GM21381 (cell line): ENCODE measurements at regions not wholly inside any gene's neighbourhood (a gene's known extent, or its start where the extent isn't known, plus 50 kb on each side); places are given as distances from the start of the nearest gene placed in this dataset.
"Not testable (repeated sequence)": the region's sequence is repeated elsewhere in the genome, so short reads cannot be mapped to it uniquely, and the experiment has no call there.

ENCODE experiments used
- ATAC-seq: cut with Tn5 transposase; IDR thresholded peaks from one replicate; pipeline ENCODE4 v1.9.1; 2021; ENCODE audit warnings: mild to moderate bottlenecking, moderate library complexity; ENCODE audit not compliant: unreplicated experiment

GRCh38 chr16:16613212-16613611 lies 234.3 kb downstream of the NPIPA7 start:
- not testable (repeated sequence) for ATAC-seq

- not testable (repeated sequence) for ATAC-seq
Observed at GRCh38 chr16:16614484-16614883, 235.5 kb downstream of the NPIPA7 start.

- not testable (repeated sequence) for ATAC-seq
Observed at GRCh38 chr16:16618963-16619465, 240.1 kb downstream of the NPIPA7 start.

DNA sequence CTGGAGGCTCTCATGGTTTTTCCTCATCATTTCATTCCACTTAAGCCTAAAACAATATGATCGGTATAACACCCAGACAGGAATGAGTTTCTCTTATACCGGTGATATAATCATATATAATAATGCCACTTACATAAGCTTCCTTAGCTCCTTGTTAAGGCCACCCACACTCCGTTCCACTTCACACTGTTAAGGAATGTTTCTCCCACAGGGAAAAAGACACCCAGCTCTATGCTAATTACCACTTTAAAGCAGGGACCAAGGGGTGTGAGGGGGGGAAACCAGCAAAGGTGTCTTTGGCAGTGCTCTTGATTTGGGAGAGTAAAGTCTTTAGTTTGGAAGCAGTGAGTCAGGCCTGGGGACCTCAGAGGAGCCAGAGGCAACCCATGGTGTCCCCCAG lies 245.4 kb downstream of the NPIPA7 start:
- not testable (repeated sequence) for ATAC-seq

- ATAC-seq, result not testable (repeated sequence)
Observed at GRCh38 chr16:16625140-16625539, 246.2 kb downstream of the NPIPA7 start.

GRCh38 chr16:16627865-16628264 lies 248.9 kb downstream of the NPIPA7 start:
- ATAC-seq, result not testable (repeated sequence)

DNA sequence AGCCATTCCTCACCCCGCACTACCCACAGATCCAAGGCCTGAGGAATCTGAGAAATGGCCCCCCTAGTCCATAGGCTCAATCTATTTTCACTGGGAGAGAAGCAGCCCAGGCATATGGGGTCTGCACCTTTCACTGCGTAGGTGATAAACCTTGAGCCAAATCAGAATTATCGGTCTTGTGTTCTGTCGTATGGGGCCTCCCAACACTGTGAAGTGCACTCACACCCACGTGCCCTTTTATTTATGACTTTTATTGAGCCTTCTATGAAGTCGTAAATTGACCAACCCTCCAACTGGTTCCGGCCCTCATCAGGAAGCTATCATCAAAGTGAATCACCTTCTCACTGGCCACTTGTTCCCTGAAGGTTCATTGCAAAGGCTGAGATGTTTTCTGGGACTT lies 259.3 kb downstream of the NPIPA7 start:
- not testable (repeated sequence) for ATAC-seq

DNA sequence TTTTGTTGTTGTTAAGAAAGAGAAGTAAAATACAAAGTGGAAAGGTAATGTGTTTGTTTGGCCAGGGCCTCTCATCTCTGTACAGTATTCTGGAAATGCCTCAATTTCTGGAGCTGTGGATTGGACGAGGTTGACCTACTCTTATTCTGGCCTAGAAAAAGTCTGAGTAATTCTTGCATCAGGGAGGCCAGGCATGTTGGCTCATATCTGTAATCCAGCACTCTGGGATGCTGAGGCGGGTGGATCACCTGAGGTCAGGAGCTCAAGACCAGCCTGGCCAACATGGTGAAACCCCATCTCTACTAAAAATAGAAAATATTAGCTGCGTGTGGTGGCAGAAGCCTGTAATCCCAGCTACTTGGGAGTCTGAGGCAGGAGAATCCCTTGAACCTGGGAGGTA lies 259.8 kb downstream of the NPIPA7 start:
- not testable (repeated sequence) for ATAC-seq

DNA sequence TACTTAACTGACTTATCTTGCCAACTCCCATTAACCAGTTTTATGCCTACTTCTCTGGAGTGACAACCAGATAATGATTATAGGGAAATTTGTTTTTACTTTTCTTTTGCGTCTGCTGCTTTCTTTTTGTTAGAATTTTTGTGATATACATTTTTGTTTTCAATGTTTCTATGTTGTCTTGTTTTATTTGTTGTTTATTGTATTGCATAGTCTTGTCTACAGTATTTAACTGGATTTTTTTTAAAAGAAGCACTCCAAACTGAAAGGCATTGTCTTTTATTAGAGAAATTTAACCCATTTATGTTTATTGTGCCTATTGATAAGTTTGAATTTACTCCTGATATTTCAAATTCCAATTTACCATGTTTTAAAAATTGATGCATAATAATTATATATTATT lies 264.9 kb downstream of the NPIPA7 start:
- not testable (repeated sequence) for ATAC-seq

DNA sequence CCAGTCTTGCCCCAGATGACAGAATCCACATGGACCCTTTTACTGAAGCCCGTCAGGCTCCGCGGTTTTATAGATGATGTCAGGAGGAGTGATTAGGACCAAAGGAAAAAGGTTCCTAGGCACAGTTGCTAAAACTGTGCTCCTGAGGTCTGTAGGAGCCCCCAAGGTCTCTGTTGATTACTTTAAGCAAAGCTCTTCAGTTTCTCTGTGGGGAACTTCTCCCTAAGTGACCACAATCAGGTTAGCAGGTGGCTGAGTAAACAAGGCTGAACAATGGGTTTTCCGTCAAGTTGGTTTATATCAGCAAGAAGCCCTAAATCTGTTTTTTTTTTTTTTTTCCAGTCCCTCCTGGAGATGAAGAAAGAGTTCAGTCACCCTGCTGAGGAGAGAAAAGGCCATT lies 269.1 kb downstream of the NPIPA7 start:
- not testable (repeated sequence) for ATAC-seq

DNA sequence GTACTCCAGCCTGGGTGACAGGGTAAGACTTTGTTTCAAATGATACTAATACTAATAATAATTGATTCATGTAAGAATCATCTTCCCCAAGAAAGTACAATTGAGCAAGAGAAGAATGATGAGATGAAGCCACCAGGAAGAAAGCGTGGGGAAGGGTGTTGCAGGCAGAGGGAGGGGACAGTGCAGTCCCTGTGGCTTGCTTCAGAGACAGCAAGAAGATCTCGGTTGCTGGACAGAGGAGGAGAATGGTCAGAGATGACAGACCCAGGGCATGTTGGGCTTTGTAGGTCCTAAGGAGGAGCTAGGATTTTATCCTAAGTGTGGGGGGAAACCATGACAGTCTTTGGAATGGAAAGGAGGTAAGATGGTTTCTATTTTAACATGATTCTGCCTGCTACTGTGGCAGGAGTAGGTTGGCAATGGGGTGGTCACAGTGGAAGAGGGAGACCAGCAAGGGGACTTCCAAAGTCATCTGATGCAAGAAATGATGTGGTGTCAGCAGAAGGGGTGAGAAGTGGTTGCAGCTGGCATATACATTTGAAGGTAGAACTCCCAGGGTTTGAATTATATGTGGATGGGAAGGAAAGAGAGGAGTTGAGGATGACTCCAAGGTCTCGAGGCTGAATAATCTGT lies 293.4 kb downstream of the NPIPA7 start:
- not testable (repeated sequence) for ATAC-seq

- not testable (repeated sequence) for ATAC-seq
Observed at GRCh38 chr16:16674820-16675219, 295.9 kb downstream of the NPIPA7 start.

DNA sequence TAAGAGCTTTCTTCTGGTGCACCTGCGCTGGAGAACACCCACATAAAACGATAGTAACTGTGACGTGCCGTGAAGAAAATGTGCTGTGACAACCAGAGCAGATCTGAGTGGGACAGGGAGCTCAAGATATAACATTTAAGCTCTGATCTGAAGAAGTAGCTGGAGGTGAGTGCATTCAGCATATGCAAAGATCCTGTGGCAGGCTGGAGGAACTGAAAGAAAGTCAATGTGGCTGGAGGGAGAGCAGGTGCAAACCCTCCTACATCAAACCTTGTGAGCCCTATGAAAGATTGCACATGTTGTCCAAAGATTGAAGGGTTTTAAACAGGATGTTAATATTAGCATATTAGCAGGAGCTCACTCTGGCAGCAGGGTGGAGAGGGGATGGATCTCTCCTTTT lies 342.9 kb downstream of the NPIPA7 start:
- ATAC-seq, result not testable (repeated sequence)

- ATAC-seq, result not testable (repeated sequence)
Observed at GRCh38 chr16:16722666-16723065, 343.7 kb downstream of the NPIPA7 start.

DNA sequence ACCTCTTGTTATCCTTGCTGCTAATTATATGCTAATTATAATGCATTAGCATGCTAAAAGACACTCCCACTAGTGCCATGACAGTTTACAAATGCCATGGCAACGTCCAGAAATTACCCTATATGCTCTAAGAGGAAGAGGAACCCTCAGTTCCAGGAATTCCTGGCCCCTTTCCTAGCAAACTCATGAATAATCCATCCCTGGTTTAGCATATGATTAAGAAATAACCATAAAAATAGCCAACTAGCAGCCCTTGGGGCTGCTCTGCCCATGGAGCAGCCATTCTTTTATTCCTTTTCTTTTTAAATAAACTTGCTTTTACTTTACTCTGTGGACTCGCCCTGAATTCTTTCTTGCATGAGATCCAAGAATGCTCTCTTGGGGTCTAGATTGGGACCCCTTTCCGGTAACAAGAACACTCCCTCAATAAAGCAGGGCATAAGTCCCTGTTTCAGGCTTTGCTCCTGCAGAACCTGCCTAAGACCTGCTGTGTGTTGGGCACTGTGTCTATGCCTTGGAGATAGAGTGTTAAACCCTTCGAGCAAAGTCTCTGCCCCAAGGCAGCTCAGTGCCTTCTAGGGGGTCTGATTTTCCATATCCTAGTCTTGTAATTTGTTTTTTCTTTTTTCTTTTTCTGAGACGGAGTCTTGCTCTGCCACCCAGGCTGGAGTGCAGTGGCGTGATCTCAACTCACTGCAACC lies 345.0 kb downstream of the NPIPA7 start:
- ATAC-seq, result not testable (repeated sequence)

- ATAC-seq, result not testable (repeated sequence)
Observed at GRCh38 chr16:16727048-16727447, 348.1 kb downstream of the NPIPA7 start.

GRCh38 chr16:16742573-16742972 lies 363.6 kb downstream of the NPIPA7 start:
- not testable (repeated sequence) for ATAC-seq

DNA sequence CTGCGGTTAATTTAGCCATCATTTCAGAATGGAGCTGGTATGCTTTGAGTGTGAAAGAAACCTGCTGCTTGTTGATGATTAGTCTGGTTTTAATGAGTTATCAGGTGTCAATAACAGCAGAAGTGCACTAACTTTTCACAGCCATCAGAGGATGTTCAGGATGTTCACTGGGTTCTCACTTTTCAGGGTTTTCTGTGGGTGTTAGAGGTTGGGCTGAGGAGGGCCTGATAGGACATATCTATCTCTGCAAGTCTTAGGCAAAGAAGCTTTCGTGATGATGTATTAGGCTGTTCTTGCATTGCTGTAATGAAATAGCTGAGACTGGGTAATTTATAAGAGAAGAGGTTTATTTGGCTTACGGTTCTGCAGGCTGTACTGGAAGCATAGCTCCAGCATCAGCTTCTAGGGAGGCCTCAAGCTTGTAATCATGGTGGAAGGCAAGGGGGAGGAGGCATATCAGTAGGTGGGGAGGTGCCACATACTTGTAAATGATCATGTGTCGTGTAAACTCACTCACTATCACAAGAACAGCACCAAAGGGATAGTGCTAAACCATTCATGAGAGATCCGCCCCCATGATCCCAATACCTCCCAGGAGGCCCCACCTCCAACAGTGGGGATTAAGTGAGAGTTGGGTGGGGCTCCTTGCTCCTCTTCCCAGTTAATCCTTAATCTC lies 376.2 kb downstream of the NPIPA7 start:
- not testable (repeated sequence) for ATAC-seq

DNA sequence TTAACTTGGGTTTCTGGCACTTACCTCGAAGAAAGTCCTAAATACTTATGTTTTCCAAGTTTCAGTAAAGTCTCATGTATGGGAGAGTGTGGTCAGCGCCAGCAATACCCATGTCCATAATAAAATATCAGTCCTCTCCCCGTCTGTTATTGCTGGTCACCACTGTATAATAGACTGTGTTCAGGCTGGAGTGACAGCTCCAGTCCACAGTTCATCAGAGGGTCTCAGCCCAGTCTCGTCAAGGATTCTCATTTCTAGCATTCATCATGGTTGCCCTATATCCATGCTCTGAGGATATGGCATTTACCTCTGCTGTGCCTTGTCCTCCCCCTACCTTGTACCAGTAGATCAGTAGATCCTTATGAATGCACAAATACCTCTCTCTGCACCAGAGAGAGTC lies 384.5 kb downstream of the NPIPA7 start:
- ATAC-seq, result no peak

- ATAC-seq, result not testable (repeated sequence)
Observed at GRCh38 chr16:16770717-16771116, 391.8 kb downstream of the NPIPA7 start.

DNA sequence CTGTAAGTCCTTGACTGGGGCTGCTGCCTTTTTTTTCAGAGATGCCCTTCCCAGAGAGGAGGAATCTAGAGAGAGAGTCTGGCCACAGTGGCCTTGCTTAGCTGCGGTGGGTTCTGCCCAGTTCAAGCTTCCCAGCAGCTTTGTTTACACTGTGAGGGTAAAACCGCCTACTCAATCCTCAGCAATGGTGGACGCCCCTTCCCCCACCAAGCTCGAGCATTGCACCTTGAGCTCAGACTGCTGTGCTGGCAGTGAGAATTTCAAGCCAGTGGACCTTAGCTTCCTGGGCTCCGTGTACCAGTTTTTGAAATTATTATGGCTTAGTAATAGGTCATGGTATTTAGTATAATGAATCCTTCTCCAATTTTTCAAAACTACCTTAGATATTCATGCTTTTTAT lies 395.4 kb downstream of the NPIPA7 start:
- no peak for ATAC-seq

DNA sequence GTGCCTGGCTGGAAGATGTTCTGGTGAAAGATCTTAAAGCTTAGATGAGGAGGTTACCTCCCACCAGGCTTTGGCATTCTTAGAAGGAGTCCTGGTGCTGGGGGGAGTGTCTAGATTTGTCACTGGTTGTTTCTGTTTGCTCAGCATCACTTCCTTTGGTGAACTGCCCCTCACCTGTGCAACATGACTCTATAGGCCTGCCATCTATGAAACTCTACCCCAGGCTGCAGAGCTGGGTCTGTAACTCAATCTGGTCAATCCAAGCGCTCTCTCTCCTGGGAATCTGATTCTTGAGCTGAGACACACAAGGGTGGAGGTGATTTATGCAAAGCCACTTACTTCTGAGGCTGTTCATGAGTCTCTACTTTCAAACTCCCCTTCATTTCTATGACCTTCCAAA lies 399.4 kb downstream of the NPIPA7 start:
- no peak for ATAC-seq
